Left colon (tissue), 2 donors: ENCODE measurements at regions not wholly inside any gene's neighbourhood (a gene's known extent, or its start where the extent isn't known, plus 50 kb on each side); places are given as distances from the start of the nearest gene placed in this dataset.
"Not testable (repeated sequence)": the region's sequence is repeated elsewhere in the genome, so short reads cannot be mapped to it uniquely, and the experiment has no call there.

Experiments
- ATAC-seq: fragments of 200-7000 bp; cut with Tn5 transposase; one replicate; pipeline ENCODE4 v1.9.1; 2020; ENCODE audit warnings: mild to moderate bottlenecking, moderate library complexity
- DNase-seq, 2 donors: peaks; one replicate each; pipeline ENCODE4 v3.0.0-alpha.2; 2020
- intact Hi-C, 2 donors: fragments of 100-400 bp; cut with DNase I in 1 of 2; cut with micrococcal nuclease in 1 of 2; formaldehyde crosslinking; loops; one replicate each; pipeline versions ENCODE4 v1.11.2 to v1.14.0; 2022; cut with DNase I, micrococcal nuclease
- donor health status: DM: no; HTN: no; CAD: no.
- donor health status: DM: yes; HTN: yes; CAD: no.

- intact Hi-C loops, result no loop called here
- no peak for ATAC-seq
- DNase-seq, result no peak
These were observed 222.8 kb downstream of the RMST start for GRCh38 chr12:97685360-97685759.

GRCh38 chr12:97701901-97702300 is 239.3 kb downstream of the RMST start:
- ATAC-seq, result no peak
- DNase-seq, result no peak
- intact Hi-C loops, result no loop called here

- intact Hi-C loops, result no loop called here
- ATAC-seq (no peak), DNase-seq (no peak)
These were observed 248.8 kb downstream of the RMST start for GRCh38 chr12:97711392-97711791.

- intact Hi-C loops, result no loop called here
- no peak for DNase-seq
- no peak for ATAC-seq
These were observed 250.7 kb downstream of the RMST start for GRCh38 chr12:97713270-97713669.

- ATAC-seq, result no peak
- intact Hi-C loops, result no loop called here
- no peak for DNase-seq
These were observed 251.5 kb downstream of the RMST start for GRCh38 chr12:97714107-97714563.

- no peak for DNase-seq
- no peak for ATAC-seq
- intact Hi-C loops, result no loop called here
These were observed 253.8 kb downstream of the RMST start for GRCh38 chr12:97716356-97716755.

- intact Hi-C loops, ATAC-seq, DNase-seq: not testable (repeated sequence)
These were observed 261.2 kb downstream of the RMST start for GRCh38 chr12:97723801-97724200.

- intact Hi-C loops, result no loop called here
- no peak for DNase-seq
- ATAC-seq, result no peak
These were observed 282.9 kb downstream of the RMST start for GRCh38 chr12:97745406-97746101.

GRCh38 chr12:97748298-97748697 is 285.7 kb downstream of the RMST start:
- no peak for ATAC-seq

GRCh38 chr12:97751704-97752103 is 289.1 kb downstream of the RMST start:
- DNase-seq (no peak), ATAC-seq (no peak)
- intact Hi-C loops, result no loop called here

More at GRCh38 chr12:97748298-97748697, 285.7 kb downstream of the RMST start:
- intact Hi-C loops, result no loop called here
- no peak for DNase-seq

GRCh38 chr12:97752129-97752528 is 289.5 kb downstream of the RMST start:
- ATAC-seq, result no peak
- intact Hi-C loops, result no loop called here

GRCh38 chr12:97753332-97753731 is 290.7 kb downstream of the RMST start:
- ATAC-seq, result no peak
- no peak for DNase-seq
- intact Hi-C loops, result no loop called here

More at GRCh38 chr12:97752129-97752528, 289.5 kb downstream of the RMST start:
- DNase-seq, result no peak

GRCh38 chr12:97754306-97754705 is 291.7 kb downstream of the RMST start:
- intact Hi-C loops, result no loop called here
- no peak for ATAC-seq

GRCh38 chr12:97756066-97756666 is 293.6 kb downstream of the RMST start:
- no peak for DNase-seq
- ATAC-seq, result no peak
- intact Hi-C loops, result no loop called here

More at GRCh38 chr12:97754306-97754705, 291.7 kb downstream of the RMST start:
- DNase-seq, result no peak

- no peak for DNase-seq
- intact Hi-C loops, result no loop called here
- no peak for ATAC-seq
These were observed 294.1 kb downstream of the RMST start for GRCh38 chr12:97756741-97757140.

GRCh38 chr12:97757481-97758193 is 295.0 kb downstream of the RMST start:
- ATAC-seq (no peak), DNase-seq (no peak)
- intact Hi-C loops, result no loop called here

- ATAC-seq (no peak), DNase-seq (no peak)
- intact Hi-C loops, result no loop called here
These were observed 295.5 kb downstream of the RMST start for GRCh38 chr12:97758194-97758501.

- DNase-seq (no peak), ATAC-seq (no peak)
- intact Hi-C loops, result no loop called here
These were observed 296.0 kb downstream of the RMST start for GRCh38 chr12:97758586-97758985.

- intact Hi-C loops, result no loop called here
- no peak for DNase-seq
- no peak for ATAC-seq
These were observed 298.0 kb downstream of the RMST start for GRCh38 chr12:97760601-97761000.

- intact Hi-C loops, result no loop called here
- DNase-seq (no peak), ATAC-seq (no peak)
These were observed 300.5 kb downstream of the RMST start for GRCh38 chr12:97763113-97763512.
